Osteoblast (primary cell): ENCODE measurements at regions not wholly inside any gene's neighbourhood (a gene's known extent, or its start where the extent isn't known, plus 50 kb on each side); places are given as distances from the start of the nearest gene placed in this dataset.

Experiments
- DNase-seq: peaks from one replicate; pipeline ENCODE4 v3.0.0; 2011; ENCODE audit warnings: low spot score, mixed read lengths; ENCODE audit not compliant: insufficient read length; ENCODE audit errors: missing footprints
- H2AFZ ChIP-seq: 2 replicates; pipeline ENCODE4 v1.6.0; 2011; ENCODE audit warnings: mild to moderate bottlenecking, low read length
- H3K27ac ChIP-seq: 2 replicates; pipeline ENCODE4 v1.5.1; 2011; ENCODE audit warnings: mild to moderate bottlenecking, low read depth, low read length, moderate library complexity
- H3K27me3 ChIP-seq: 2 replicates; pipeline ENCODE4 v1.6.0; 2012; ENCODE audit warnings: mild to moderate bottlenecking, control low read depth, inconsistent platforms, low read length, moderate library complexity; ENCODE audit not compliant: insufficient read depth
- H3K36me3 ChIP-seq: 2 replicates; pipeline ENCODE4 v1.5.1; 2011; ENCODE audit warnings: mild to moderate bottlenecking, low read length, control low read depth, moderate library complexity; ENCODE audit not compliant: insufficient read depth
- H3K4me1 ChIP-seq: 2 replicates; pipeline ENCODE4 v1.5.1; 2011; ENCODE audit warnings: mild to moderate bottlenecking, low read length, control low read depth, moderate library complexity; ENCODE audit not compliant: insufficient read depth
- H3K4me2 ChIP-seq: 2 replicates; pipeline ENCODE4 v1.6.0; 2011; ENCODE audit warnings: mild to moderate bottlenecking, low read length; ENCODE audit not compliant: insufficient read depth
- H3K4me3 ChIP-seq: fragments of 200-600 bp; sonication (generic); 3 replicates; pipeline ENCODE4 v1.5.1; 2012; ENCODE audit warnings: mild to moderate bottlenecking, low read length, inconsistent platforms; ENCODE audit not compliant: insufficient read depth
- H3K79me2 ChIP-seq: 2 replicates; pipeline ENCODE4 v1.6.0; 2012; ENCODE audit warnings: mild to moderate bottlenecking, low read length, control low read depth, inconsistent platforms; ENCODE audit not compliant: insufficient read depth
- H3K9me3 ChIP-seq: 2 replicates; pipeline ENCODE4 v1.5.1; 2011; ENCODE audit warnings: low read depth, low read length, control low read depth
- H4K20me1 ChIP-seq: 2 replicates; pipeline ENCODE4 v1.6.0; 2012; ENCODE audit warnings: mild to moderate bottlenecking, low read length, control low read depth; ENCODE audit not compliant: insufficient read depth
- TF ChIP-seq, protein P1 (sequence below): IDR thresholded peaks from 2 replicates; pipeline ENCODE4 v1.5.1; 2011; ENCODE audit warnings: mild to moderate bottlenecking, low read depth, low read length, moderate library complexity; ENCODE audit errors: extremely low read depth

GRCh38 chr11:104588446-104588845 is 309.8 kb downstream of the CASP12 start:
- Histone ChIP-seq H3K79me2 (no peaks in the 10 kb centered on the region), H2AFZ (no peak overlapping the region), H3K27me3 (no peaks in the 10 kb centered on the region), H3K9me3 (no peaks in the 10 kb centered on the region), H3K4me1 (no peaks in the 10 kb centered on the region), H3K36me3 (no peaks in the 10 kb centered on the region), H3K27ac (no peak overlapping the region), H4K20me1 (no peaks in the 10 kb centered on the region), H3K4me3 (no peak overlapping the region), H3K4me2 (no peak overlapping the region)
- TF ChIP-seq, protein P1, sequence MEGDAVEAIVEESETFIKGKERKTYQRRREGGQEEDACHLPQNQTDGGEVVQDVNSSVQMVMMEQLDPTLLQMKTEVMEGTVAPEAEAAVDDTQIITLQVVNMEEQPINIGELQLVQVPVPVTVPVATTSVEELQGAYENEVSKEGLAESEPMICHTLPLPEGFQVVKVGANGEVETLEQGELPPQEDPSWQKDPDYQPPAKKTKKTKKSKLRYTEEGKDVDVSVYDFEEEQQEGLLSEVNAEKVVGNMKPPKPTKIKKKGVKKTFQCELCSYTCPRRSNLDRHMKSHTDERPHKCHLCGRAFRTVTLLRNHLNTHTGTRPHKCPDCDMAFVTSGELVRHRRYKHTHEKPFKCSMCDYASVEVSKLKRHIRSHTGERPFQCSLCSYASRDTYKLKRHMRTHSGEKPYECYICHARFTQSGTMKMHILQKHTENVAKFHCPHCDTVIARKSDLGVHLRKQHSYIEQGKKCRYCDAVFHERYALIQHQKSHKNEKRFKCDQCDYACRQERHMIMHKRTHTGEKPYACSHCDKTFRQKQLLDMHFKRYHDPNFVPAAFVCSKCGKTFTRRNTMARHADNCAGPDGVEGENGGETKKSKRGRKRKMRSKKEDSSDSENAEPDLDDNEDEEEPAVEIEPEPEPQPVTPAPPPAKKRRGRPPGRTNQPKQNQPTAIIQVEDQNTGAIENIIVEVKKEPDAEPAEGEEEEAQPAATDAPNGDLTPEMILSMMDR: no peak
- DNase-seq: no peak

DNA sequence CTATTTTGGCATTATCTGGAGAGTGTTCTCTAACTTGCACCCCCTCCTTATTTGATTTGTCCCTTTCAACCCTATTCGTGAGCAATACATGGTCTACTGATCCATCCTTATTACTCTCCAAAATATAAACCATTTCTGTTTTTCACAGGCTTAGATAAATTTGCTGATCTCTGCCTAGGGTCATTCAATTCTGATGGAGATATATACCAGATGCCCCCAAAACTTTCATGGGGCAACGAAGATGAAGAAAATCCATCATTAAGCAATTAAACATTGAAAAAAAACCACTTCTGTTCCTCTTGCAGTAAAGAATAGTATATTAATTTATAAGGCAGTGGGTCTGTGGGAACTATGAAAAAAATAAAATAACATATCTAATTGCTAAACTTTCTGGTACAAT is 313.4 kb downstream of the CASP12 start:
- Histone ChIP-seq H3K4me3 (no peak overlapping the region), H3K4me2 (no peak overlapping the region), H3K36me3 (no peaks in the 10 kb centered on the region), H3K27ac (no peak overlapping the region), H3K27me3 (no peaks in the 10 kb centered on the region), H3K79me2 (no peaks in the 10 kb centered on the region), H4K20me1 (no peaks in the 10 kb centered on the region), H3K9me3 (no peaks in the 10 kb centered on the region), H3K4me1 (no peaks in the 10 kb centered on the region), H2AFZ (no peak overlapping the region)
- DNase-seq: no peak
- TF ChIP-seq, protein P1: no peak

DNA sequence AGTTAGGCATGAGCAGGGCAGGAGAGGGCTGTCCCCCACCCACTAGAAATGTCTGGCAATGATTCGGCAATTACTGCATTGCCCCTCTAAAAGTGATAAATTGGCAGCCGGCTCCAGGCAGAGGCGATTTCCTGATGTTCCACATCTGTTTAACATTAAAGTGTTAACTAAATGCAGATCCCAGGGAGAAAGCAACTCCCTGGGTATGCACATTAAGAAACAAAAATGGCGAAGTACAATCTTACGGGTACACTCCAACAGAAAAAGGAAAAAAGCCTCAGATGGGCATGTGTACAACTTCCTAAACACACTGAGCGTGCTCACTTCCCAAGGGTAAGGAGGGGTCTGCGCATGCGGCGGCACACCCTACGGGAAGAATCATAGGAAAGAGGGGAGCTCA is 314.4 kb downstream of the CASP12 start:
- no peaks in the 10 kb centered on the region for H4K20me1 ChIP-seq
- H3K9me3 ChIP-seq: no peaks in the 10 kb centered on the region
- no peak overlapping the region for H3K4me3 ChIP-seq
- H2AFZ ChIP-seq: no peak overlapping the region
- H3K27ac ChIP-seq: no peak overlapping the region
- H3K79me2 ChIP-seq: no peaks in the 10 kb centered on the region
- no peaks in the 10 kb centered on the region for H3K4me1 ChIP-seq
- TF ChIP-seq, protein P1: no peak
- no peak for DNase-seq
- H3K27me3 ChIP-seq: no peaks in the 10 kb centered on the region
- H3K36me3 ChIP-seq: no peaks in the 10 kb centered on the region
- no peak overlapping the region for H3K4me2 ChIP-seq

DNA sequence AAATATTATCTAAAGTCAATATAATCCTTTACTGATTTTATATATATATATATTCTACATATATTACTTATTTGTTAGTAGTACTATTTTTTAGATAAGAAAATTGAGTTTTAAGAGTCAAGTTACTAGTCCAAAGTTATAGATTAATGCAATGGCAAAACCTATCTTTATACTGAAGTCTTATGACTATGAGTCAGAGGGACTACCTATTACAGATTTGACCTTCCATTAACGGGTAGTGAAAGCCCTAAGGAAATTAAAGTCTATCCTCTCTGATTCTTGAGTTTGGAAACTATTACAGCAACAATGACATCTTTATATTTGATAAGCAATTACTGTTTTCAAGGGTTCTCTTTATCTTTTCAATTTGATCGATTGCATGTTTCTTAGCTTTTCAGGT is 315.8 kb downstream of the CASP12 start:
- Histone ChIP-seq H3K79me2 (no peaks in the 10 kb centered on the region), H2AFZ (no peak overlapping the region), H3K36me3 (no peaks in the 10 kb centered on the region), H3K4me2 (no peak overlapping the region), H4K20me1 (no peaks in the 10 kb centered on the region), H3K27me3 (no peaks in the 10 kb centered on the region), H3K27ac (no peak overlapping the region), H3K4me1 (no peaks in the 10 kb centered on the region), H3K4me3 (no peak overlapping the region), H3K9me3 (no peaks in the 10 kb centered on the region)
- DNase-seq: no peak
- TF ChIP-seq, protein P1: no peak
